HEK293 (cell line): ENCODE measurements at regions not wholly inside any gene's neighbourhood (a gene's known extent, or its start where the extent isn't known, plus 50 kb on each side); places are given as distances from the start of the nearest gene placed in this dataset.

ENCODE experiments used
- CTCF ChIA-PET: fragments of 350-600 bp; formaldehyde crosslinking; extraction: SDS; loops from one replicate; lab custom pipeline; 2021; ENCODE audit warnings: antibody characterized with exemption; lab: Yijun Ruan, JAX
- POLR2A ChIA-PET: fragments of 300-600 bp; formaldehyde crosslinking; extraction: SDS; loops from one replicate; lab custom pipeline; 2020; ENCODE audit warnings: antibody characterized with exemption, inconsistent platforms; lab: Yijun Ruan, JAX
- H3K27ac ChIP-seq: fragments of 200-500 bp; sonication (Bioruptor generic); 2 replicates; pipeline ENCODE4 v1.5.1; 2014; ENCODE audit warnings: low read depth, low read length, control low read depth, inconsistent platforms; ENCODE audit errors: extremely low read depth
- H3K36me3 ChIP-seq, 2 experiments: fragments of 200-500 bp in 1 of 2; sonication (Bioruptor generic) in 1 of 2; 1 replicate in 1 of 2; 2 replicates in 1 of 2; pipeline ENCODE4 v1.5.1; 2014 to 2017; ENCODE audit warnings: inconsistent platforms in 2 of 2, low read length in 2 of 2; ENCODE audit not compliant: control insufficient read depth in 2 of 2, insufficient read depth in 1 of 2
- H3K4me1 ChIP-seq: fragments of 200-500 bp; sonication (Bioruptor generic); 2 replicates; pipeline ENCODE4 v1.5.1; 2014; ENCODE audit warnings: mild to moderate bottlenecking, low read length, inconsistent platforms; ENCODE audit not compliant: control insufficient read depth, insufficient read depth
- H3K4me3 ChIP-seq: 2 replicates; pipeline ENCODE4 v1.5.1; 2011; ENCODE audit warnings: low read depth, mild to moderate bottlenecking, control low read depth, low read length, moderate library complexity
- H3K9me3 ChIP-seq: fragments of 200-500 bp; sonication (Bioruptor generic); 2 replicates; pipeline ENCODE4 v1.5.1; 2014; ENCODE audit warnings: low read depth, low read length, inconsistent platforms; ENCODE audit not compliant: control insufficient read depth, insufficient read depth
- FEZF1 ChIP-seq: fragments of 450-650 bp; formaldehyde crosslinking; IDR thresholded peaks from 2 replicates; pipeline ENCODE4 v1.5.1; 2016; ENCODE audit warnings: missing biosample characterization, missing genetic modification characterization
- SETDB1 ChIP-seq: IDR thresholded peaks from one replicate; pipeline ENCODE4 v1.6.1; 2017; ENCODE audit warnings: mild to moderate bottlenecking, low read length, moderate library complexity, mixed read lengths; ENCODE audit not compliant: insufficient read length
- ZBTB17 ChIP-seq: fragments of 450-650 bp; formaldehyde crosslinking; IDR thresholded peaks from 2 replicates; pipeline ENCODE4 v1.5.1; 2016; ENCODE audit warnings: missing biosample characterization, missing genetic modification characterization
- ZBTB48 ChIP-seq: fragments of 450-650 bp; formaldehyde crosslinking; IDR thresholded peaks from 2 replicates; pipeline ENCODE4 v1.5.1; 2016; ENCODE audit warnings: missing biosample characterization, missing genetic modification characterization
- ZBTB8A ChIP-seq: fragments of 450-650 bp; formaldehyde crosslinking; IDR thresholded peaks from 2 replicates; pipeline ENCODE4 v1.5.1; 2016; ENCODE audit warnings: missing biosample characterization, missing genetic modification characterization
- ZFP3 ChIP-seq: fragments of 450-650 bp; formaldehyde crosslinking; IDR thresholded peaks from 2 replicates; pipeline ENCODE4 v1.5.1; 2016; ENCODE audit warnings: low read depth, missing biosample characterization, missing genetic modification characterization
- ZNF138 ChIP-seq: fragments of 450-650 bp; formaldehyde crosslinking; IDR thresholded peaks from 2 replicates; pipeline ENCODE4 v1.5.1; 2016; ENCODE audit warnings: missing biosample characterization, missing genetic modification characterization, borderline replicate concordance
- ZNF214 ChIP-seq: fragments of 450-650 bp; formaldehyde crosslinking; IDR thresholded peaks from 2 replicates; pipeline ENCODE4 v1.5.1; 2017; ENCODE audit warnings: missing biosample characterization, mild to moderate bottlenecking, missing genetic modification characterization, borderline replicate concordance
- ZNF24 ChIP-seq: fragments of 450-650 bp; formaldehyde crosslinking; IDR thresholded peaks from 2 replicates; pipeline ENCODE4 v1.5.1; 2016; ENCODE audit warnings: missing biosample characterization, missing genetic modification characterization
- ZNF302 ChIP-seq: fragments of 450-650 bp; formaldehyde crosslinking; IDR thresholded peaks from 2 replicates; pipeline ENCODE4 v1.5.1; 2016; ENCODE audit warnings: missing biosample characterization, missing genetic modification characterization, low read depth
- ZNF416 ChIP-seq: fragments of 450-650 bp; formaldehyde crosslinking; IDR thresholded peaks from 2 replicates; pipeline ENCODE4 v1.5.1; 2016; ENCODE audit warnings: missing biosample characterization, missing genetic modification characterization
- ZNF426 ChIP-seq: fragments of 450-650 bp; formaldehyde crosslinking; IDR thresholded peaks from 2 replicates; pipeline ENCODE4 v1.5.1; 2017; ENCODE audit warnings: missing biosample characterization, missing genetic modification characterization, mild to moderate bottlenecking, inconsistent platforms, moderate library complexity
- ZNF521 ChIP-seq: fragments of 450-650 bp; formaldehyde crosslinking; IDR thresholded peaks from 2 replicates; pipeline ENCODE4 v1.5.1; 2017; ENCODE audit warnings: missing biosample characterization, mild to moderate bottlenecking, missing genetic modification characterization
- ZNF626 ChIP-seq: fragments of 450-650 bp; sonication (Bioruptor Pico); formaldehyde crosslinking; IDR thresholded peaks from 2 replicates; pipeline ENCODE4 v1.5.1; 2018; ENCODE audit warnings: missing biosample characterization, missing genetic modification characterization, inconsistent platforms
- ZNF664 ChIP-seq: fragments of 450-650 bp; formaldehyde crosslinking; IDR thresholded peaks from 2 replicates; pipeline ENCODE4 v1.5.1; 2016; ENCODE audit warnings: missing biosample characterization, missing genetic modification characterization
- ZNF670 ChIP-seq: fragments of 450-650 bp; formaldehyde crosslinking; IDR thresholded peaks from 2 replicates; pipeline ENCODE4 v1.5.1; 2016; ENCODE audit warnings: missing biosample characterization, missing genetic modification characterization, low read depth
- ZNF747 ChIP-seq: fragments of 450-650 bp; formaldehyde crosslinking; IDR thresholded peaks from 2 replicates; pipeline ENCODE4 v1.5.1; 2016; ENCODE audit warnings: missing biosample characterization, missing genetic modification characterization
- ZNF76 ChIP-seq: fragments of 450-650 bp; formaldehyde crosslinking; IDR thresholded peaks from 2 replicates; pipeline ENCODE4; 2016; ENCODE audit warnings: low read depth, missing biosample characterization, missing genetic modification characterization, borderline replicate concordance
- ZSCAN23 ChIP-seq: fragments of 450-650 bp; formaldehyde crosslinking; IDR thresholded peaks from 2 replicates; pipeline ENCODE4 v1.5.1; 2016; ENCODE audit warnings: missing biosample characterization, missing genetic modification characterization
- TF ChIP-seq, protein P1 (sequence below): fragments of 450-650 bp; formaldehyde crosslinking; IDR thresholded peaks from 2 replicates; pipeline ENCODE4 v1.5.1; 2016; ENCODE audit warnings: missing biosample characterization, missing genetic modification characterization
- TF ChIP-seq, protein P2 (sequence below): fragments of 450-650 bp; formaldehyde crosslinking; IDR thresholded peaks from 2 replicates; pipeline ENCODE4 v1.5.1; 2016; ENCODE audit warnings: missing biosample characterization, missing genetic modification characterization
- TF ChIP-seq, protein P3 (sequence below): fragments of 450-650 bp; formaldehyde crosslinking; IDR thresholded peaks from 2 replicates; pipeline ENCODE4 v1.5.1; 2016; ENCODE audit warnings: missing biosample characterization, missing genetic modification characterization
- TF ChIP-seq, protein P4 (sequence below): fragments of 450-650 bp; IDR thresholded peaks from 2 replicates; pipeline ENCODE4 v1.5.1; 2018; ENCODE audit warnings: missing biosample characterization, mild to moderate bottlenecking, missing genetic modification characterization
- TF ChIP-seq, protein P5 (sequence below): fragments of 450-650 bp; formaldehyde crosslinking; IDR thresholded peaks from 2 replicates; pipeline ENCODE4 v1.5.1; 2016; ENCODE audit warnings: missing biosample characterization, missing genetic modification characterization
- TF ChIP-seq, protein P6 (sequence below): fragments of 450-650 bp; formaldehyde crosslinking; IDR thresholded peaks from 2 replicates; pipeline ENCODE4 v1.5.1; 2016; ENCODE audit warnings: missing biosample characterization, missing genetic modification characterization

DNA sequence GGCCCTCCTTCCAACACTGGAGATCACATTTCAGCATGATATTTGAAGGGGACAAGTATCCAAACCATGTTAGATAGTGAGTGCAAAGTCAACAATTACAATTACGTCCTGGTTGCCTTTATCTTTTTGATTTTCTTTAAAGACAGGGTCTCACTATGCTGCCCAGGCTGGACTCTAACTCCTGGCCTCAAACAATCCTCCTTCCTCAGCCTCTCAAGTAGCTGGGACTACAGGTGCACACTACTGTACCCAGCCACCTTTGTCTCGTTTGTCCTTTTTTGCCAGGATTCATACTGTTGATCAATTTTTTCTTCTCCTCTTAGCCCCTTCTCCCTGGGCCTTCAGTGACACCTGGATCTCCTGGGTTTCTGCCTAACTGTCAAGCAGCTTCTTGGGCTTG lies 240.5 kb upstream of the FANCL start:
- H3K27ac ChIP-seq, result no peak overlapping the region
- H3K9me3 ChIP-seq, result no peaks in the 10 kb centered on the region
- ChIA-PET CTCF (interaction anchor here (0.6 kb wide), 1 partner anchor 51 kb away, joined by 4 read pairs; no protein-coding TSS in a partner anchor), POLR2A (no interaction called here)
- no peaks in the 10 kb centered on the region for H3K36me3 ChIP-seq
- no peak overlapping the region for H3K4me3 ChIP-seq
- no peak for TF ChIP-seq ZNF521 (tag by site-specific recombination)
- no peak for TF ChIP-seq ZNF416 (tag by site-specific recombination)
- no peak for TF ChIP-seq ZNF626
- TF ChIP-seq ZBTB48 (tag by site-specific recombination), result no peak
- TF ChIP-seq ZNF138 (tag by site-specific recombination), result no peak
- TF ChIP-seq ZNF76, result no peak
- no peak for TF ChIP-seq ZBTB17 (tag by site-specific recombination)
- TF ChIP-seq, protein P1, sequence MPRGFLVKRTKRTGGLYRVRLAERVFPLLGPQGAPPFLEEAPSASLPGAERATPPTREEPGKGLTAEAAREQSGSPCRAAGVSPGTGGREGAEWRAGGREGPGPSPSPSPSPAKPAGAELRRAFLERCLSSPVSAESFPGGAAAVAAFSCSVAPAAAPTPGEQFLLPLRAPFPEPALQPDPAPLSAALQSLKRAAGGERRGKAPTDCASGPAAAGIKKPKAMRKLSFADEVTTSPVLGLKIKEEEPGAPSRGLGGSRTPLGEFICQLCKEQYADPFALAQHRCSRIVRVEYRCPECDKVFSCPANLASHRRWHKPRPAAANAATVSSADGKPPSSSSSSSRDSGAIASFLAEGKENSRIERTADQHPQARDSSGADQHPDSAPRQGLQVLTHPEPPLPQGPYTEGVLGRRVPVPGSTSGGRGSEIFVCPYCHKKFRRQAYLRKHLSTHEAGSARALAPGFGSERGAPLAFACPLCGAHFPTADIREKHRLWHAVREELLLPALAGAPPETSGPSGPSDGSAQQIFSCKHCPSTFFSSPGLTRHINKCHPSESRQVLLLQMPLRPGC (tag by site-specific recombination), result no peak
- no peak for TF ChIP-seq ZNF664 (tag by site-specific recombination)
- TF ChIP-seq, protein P2, sequence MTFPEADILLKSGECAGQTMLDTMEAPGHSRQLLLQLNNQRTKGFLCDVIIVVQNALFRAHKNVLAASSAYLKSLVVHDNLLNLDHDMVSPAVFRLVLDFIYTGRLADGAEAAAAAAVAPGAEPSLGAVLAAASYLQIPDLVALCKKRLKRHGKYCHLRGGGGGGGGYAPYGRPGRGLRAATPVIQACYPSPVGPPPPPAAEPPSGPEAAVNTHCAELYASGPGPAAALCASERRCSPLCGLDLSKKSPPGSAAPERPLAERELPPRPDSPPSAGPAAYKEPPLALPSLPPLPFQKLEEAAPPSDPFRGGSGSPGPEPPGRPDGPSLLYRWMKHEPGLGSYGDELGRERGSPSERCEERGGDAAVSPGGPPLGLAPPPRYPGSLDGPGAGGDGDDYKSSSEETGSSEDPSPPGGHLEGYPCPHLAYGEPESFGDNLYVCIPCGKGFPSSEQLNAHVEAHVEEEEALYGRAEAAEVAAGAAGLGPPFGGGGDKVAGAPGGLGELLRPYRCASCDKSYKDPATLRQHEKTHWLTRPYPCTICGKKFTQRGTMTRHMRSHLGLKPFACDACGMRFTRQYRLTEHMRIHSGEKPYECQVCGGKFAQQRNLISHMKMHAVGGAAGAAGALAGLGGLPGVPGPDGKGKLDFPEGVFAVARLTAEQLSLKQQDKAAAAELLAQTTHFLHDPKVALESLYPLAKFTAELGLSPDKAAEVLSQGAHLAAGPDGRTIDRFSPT (tag by site-specific recombination), result no peak
- no peak for TF ChIP-seq FEZF1 (tag by site-specific recombination)
- TF ChIP-seq ZSCAN23, result no peak
- TF ChIP-seq ZNF214, result no peak
- TF ChIP-seq, protein P3, sequence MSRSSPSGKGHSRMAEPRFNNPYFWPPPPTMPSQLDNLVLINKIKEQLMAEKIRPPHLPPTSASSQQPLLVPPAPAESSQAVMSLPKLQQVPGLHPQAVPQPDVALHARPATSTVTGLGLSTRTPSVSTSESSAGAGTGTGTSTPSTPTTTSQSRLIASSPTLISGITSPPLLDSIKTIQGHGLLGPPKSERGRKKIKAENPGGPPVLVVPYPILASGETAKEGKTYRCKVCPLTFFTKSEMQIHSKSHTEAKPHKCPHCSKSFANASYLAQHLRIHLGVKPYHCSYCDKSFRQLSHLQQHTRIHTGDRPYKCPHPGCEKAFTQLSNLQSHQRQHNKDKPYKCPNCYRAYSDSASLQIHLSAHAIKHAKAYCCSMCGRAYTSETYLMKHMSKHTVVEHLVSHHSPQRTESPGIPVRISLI (tag by site-specific recombination), result no peak
- TF ChIP-seq ZNF24 (tag by site-specific recombination), result no peak
- H3K4me1 ChIP-seq, result no peaks in the 10 kb centered on the region

DNA sequence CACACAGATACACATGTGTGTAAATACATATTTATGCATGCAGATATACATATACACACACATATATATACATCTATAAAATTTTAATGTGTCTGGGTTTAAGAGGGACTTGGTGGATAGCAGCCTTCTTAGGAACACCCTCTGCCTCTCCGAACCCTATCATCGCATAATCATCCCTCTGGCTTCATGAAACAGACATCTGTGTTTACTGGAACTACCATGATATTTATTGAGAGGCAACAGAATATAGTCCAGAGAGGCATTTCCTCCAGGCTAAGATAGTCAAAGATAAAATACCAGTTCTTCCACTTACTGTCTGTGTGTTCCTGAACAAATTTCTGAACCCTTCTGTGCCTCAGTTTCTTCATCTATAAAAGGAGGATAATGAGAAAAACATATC lies 239.0 kb upstream of the FANCL start:
- no peak overlapping the region for H3K27ac ChIP-seq
- no peaks in the 10 kb centered on the region for H3K4me1 ChIP-seq
- CTCF ChIA-PET, result interaction anchor here (0.6 kb wide), 1 partner anchor 544 kb away, joined by 6 read pairs; no protein-coding TSS in a partner anchor
- POLR2A ChIA-PET, result no interaction called here
- H3K9me3 ChIP-seq, result no peaks in the 10 kb centered on the region
- no peaks in the 10 kb centered on the region for H3K36me3 ChIP-seq
- H3K4me3 ChIP-seq, result no peak overlapping the region
- TF ChIP-seq ZFP3 (tag by site-specific recombination) (no peak), ZBTB8A (tag by site-specific recombination) (no peak), ZNF626 (no peak), ZNF426 (tag by site-specific recombination) (no peak), SETDB1 (no peak), ZNF302 (tag by site-specific recombination) (no peak), ZNF747 (tag by site-specific recombination) (no peak), ZNF670 (no peak)
- TF ChIP-seq, protein P4, sequence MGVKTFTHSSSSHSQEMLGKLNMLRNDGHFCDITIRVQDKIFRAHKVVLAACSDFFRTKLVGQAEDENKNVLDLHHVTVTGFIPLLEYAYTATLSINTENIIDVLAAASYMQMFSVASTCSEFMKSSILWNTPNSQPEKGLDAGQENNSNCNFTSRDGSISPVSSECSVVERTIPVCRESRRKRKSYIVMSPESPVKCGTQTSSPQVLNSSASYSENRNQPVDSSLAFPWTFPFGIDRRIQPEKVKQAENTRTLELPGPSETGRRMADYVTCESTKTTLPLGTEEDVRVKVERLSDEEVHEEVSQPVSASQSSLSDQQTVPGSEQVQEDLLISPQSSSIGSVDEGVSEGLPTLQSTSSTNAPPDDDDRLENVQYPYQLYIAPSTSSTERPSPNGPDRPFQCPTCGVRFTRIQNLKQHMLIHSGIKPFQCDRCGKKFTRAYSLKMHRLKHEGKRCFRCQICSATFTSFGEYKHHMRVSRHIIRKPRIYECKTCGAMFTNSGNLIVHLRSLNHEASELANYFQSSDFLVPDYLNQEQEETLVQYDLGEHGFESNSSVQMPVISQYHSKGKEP, result no peak
- TF ChIP-seq, protein P5, sequence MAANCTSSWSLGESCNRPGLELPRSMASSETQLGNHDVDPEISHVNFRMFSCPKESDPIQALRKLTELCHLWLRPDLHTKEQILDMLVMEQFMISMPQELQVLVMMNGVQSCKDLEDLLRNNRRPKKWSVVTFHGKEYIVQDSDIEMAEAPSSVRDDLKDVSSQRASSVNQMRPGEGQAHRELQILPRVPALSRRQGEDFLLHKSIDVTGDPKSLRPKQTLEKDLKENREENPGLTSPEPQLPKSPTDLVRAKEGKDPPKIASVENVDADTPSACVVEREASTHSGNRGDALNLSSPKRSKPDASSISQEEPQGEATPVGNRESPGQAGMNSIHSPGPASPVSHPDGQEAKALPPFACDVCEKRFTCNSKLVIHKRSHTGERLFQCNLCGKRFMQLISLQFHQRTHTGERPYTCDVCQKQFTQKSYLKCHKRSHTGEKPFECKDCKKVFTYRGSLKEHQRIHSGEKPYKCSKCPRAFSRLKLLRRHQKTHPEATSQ (tag by site-specific recombination), result no peak
- TF ChIP-seq, protein P6, sequence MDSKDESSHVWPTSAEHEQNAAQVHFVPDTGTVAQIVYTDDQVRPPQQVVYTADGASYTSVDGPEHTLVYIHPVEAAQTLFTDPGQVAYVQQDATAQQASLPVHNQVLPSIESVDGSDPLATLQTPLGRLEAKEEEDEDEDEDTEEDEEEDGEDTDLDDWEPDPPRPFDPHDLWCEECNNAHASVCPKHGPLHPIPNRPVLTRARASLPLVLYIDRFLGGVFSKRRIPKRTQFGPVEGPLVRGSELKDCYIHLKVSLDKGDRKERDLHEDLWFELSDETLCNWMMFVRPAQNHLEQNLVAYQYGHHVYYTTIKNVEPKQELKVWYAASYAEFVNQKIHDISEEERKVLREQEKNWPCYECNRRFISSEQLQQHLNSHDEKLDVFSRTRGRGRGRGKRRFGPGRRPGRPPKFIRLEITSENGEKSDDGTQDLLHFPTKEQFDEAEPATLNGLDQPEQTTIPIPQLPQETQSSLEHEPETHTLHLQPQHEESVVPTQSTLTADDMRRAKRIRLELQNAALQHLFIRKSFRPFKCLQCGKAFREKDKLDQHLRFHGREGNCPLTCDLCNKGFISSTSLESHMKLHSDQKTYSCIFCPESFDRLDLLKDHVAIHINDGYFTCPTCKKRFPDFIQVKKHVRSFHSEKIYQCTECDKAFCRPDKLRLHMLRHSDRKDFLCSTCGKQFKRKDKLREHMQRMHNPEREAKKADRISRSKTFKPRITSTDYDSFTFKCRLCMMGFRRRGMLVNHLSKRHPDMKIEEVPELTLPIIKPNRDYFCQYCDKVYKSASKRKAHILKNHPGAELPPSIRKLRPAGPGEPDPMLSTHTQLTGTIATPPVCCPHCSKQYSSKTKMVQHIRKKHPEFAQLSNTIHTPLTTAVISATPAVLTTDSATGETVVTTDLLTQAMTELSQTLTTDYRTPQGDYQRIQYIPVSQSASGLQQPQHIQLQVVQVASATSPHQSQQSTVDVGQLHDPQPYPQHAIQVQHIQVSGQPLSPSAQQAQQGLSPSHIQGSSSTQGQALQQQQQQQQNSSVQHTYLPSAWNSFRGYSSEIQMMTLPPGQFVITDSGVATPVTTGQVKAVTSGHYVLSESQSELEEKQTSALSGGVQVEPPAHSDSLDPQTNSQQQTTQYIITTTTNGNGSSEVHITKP, result no peak
